SK-N-SH treated with all-trans-retinoic acid at 6 μM for 48 hours (cell line): ENCODE measurements at regions not wholly inside any gene's neighbourhood (a gene's known extent, or its start where the extent isn't known, plus 50 kb on each side); places are given as distances from the start of the nearest gene placed in this dataset.

Source experiments
- ARNTL ChIP-seq: fragments of 450-650 bp; formaldehyde crosslinking; IDR thresholded peaks from 2 replicates; pipeline ENCODE4 v1.5.0; 2020; ENCODE audit warnings: low read depth, mild to moderate bottlenecking, moderate library complexity, borderline replicate concordance
- RARB ChIP-seq: fragments of 250-450 bp; sonication (Bioruptor Pico); IDR thresholded peaks from 2 replicates; pipeline ENCODE4 v1.8.0; 2021; ENCODE audit warnings: mild to moderate bottlenecking, moderate library complexity
- TCF4 ChIP-seq: fragments of 250-450 bp; sonication (Bioruptor Pico); IDR thresholded peaks from 2 replicates; pipeline ENCODE4 v1.8.0; 2021; ENCODE audit warnings: mild to moderate bottlenecking, moderate library complexity, borderline replicate concordance
- ZNF70 ChIP-seq: fragments of 450-650 bp; formaldehyde crosslinking; IDR thresholded peaks from 2 replicates; pipeline ENCODE4 v1.5.0; 2020; ENCODE audit warnings: mild to moderate bottlenecking, moderate library complexity
- TF ChIP-seq, protein P1 (sequence below): fragments of 250-450 bp; sonication (Bioruptor Pico); IDR thresholded peaks from 2 replicates; pipeline ENCODE4 v1.8.0; 2021; ENCODE audit warnings: low read depth, mild to moderate bottlenecking, moderate library complexity, borderline replicate concordance
- TF ChIP-seq, protein P2 (sequence below): fragments of 250-450 bp; sonication (Bioruptor Pico); IDR thresholded peaks from 2 replicates; pipeline ENCODE4 v1.5.1; 2021; ENCODE audit warnings: mild to moderate bottlenecking, moderate library complexity
- TF ChIP-seq, protein P3 (sequence below): fragments of 250-450 bp; sonication (Bioruptor Pico); IDR thresholded peaks from 2 replicates; pipeline ENCODE4 v1.5.1; 2020; ENCODE audit warnings: low read depth, mild to moderate bottlenecking, moderate library complexity

DNA sequence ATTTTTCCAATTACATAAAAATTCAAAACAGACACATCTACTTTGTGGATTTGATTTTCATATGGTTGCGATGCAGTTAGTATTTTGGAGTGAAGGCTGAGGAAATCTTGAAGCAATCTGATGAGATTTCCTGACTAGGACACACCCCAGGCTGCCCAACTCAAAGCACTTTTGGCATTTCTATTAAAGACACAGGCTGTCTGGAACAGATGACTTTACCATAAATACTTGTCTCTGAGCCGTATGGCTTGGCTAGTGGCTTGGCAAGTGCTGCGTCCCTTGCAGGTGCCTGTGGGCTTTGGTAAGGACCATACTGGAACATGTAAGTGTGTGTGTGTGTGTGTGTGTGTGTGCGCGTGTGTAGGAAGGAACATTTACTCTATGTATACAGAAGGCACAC lies 218.8 kb downstream of the FGF9 start:
- TF ChIP-seq RARB (CRISPR knock-in tag) = no peak
- TF ChIP-seq ZNF70 (CRISPR knock-in tag) = no peak
- TF ChIP-seq TCF4 = no peak
- TF ChIP-seq, protein P1, sequence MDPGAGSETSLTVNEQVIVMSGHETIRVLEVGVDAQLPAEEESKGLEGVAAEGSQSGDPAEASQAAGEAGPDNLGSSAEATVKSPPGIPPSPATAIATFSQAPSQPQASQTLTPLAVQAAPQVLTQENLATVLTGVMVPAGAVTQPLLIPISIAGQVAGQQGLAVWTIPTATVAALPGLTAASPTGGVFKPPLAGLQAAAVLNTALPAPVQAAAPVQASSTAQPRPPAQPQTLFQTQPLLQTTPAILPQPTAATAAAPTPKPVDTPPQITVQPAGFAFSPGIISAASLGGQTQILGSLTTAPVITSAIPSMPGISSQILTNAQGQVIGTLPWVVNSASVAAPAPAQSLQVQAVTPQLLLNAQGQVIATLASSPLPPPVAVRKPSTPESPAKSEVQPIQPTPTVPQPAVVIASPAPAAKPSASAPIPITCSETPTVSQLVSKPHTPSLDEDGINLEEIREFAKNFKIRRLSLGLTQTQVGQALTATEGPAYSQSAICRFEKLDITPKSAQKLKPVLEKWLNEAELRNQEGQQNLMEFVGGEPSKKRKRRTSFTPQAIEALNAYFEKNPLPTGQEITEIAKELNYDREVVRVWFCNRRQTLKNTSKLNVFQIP = no peak
- TF ChIP-seq ARNTL (CRISPR knock-in tag) = no peak
- TF ChIP-seq, protein P2, sequence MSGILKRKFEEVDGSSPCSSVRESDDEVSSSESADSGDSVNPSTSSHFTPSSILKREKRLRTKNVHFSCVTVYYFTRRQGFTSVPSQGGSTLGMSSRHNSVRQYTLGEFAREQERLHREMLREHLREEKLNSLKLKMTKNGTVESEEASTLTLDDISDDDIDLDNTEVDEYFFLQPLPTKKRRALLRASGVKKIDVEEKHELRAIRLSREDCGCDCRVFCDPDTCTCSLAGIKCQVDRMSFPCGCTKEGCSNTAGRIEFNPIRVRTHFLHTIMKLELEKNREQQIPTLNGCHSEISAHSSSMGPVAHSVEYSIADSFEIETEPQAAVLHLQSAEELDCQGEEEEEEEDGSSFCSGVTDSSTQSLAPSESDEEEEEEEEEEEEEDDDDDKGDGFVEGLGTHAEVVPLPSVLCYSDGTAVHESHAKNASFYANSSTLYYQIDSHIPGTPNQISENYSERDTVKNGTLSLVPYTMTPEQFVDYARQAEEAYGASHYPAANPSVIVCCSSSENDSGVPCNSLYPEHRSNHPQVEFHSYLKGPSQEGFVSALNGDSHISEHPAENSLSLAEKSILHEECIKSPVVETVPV = no peak
- TF ChIP-seq, protein P3, sequence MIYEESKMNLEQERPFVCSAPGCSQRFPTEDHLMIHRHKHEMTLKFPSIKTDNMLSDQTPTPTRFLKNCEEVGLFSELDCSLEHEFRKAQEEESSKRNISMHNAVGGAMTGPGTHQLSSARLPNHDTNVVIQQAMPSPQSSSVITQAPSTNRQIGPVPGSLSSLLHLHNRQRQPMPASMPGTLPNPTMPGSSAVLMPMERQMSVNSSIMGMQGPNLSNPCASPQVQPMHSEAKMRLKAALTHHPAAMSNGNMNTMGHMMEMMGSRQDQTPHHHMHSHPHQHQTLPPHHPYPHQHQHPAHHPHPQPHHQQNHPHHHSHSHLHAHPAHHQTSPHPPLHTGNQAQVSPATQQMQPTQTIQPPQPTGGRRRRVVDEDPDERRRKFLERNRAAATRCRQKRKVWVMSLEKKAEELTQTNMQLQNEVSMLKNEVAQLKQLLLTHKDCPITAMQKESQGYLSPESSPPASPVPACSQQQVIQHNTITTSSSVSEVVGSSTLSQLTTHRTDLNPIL = no peak
